UCSD-AML1 (cell line): ENCODE measurements at regions not wholly inside any gene's neighbourhood (a gene's known extent, or its start where the extent isn't known, plus 50 kb on each side); places are given as distances from the start of the nearest gene placed in this dataset.
"Not testable (repeated sequence)": the region's sequence is repeated elsewhere in the genome, so short reads cannot be mapped to it uniquely, and the experiment has no call there.

ENCODE experiments used
- DNase-seq: peaks from one replicate; lab custom pipeline; 2025; ENCODE audit not compliant: unreplicated experiment; lab: John Stamatoyannopoulos, UW

GRCh38 chr6:27746860-27747259, 165.3 kb downstream of the OR2B2 start:
- DNase-seq = not testable (repeated sequence)

DNA sequence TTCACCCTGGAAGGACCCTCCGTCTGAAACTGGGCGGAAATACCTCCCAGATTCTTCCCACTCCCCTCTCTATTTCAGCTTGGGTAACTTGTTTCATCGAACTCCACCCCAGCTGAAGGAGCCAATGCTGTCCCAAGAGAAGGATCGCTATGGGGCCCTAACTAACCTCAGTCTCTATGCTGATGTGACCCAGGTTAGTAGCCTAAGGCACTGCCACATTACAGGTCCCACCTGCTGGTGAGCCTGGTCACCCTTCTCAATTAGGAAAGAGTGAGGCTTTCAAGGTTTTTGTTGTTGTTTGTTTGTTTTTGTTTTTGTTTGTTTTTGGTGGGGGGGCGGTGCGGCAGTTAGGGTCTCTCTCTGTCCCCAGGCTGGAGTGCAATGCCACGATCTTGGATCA, 168.4 kb downstream of the OR2B2 start:
- DNase-seq = no peak

DNA sequence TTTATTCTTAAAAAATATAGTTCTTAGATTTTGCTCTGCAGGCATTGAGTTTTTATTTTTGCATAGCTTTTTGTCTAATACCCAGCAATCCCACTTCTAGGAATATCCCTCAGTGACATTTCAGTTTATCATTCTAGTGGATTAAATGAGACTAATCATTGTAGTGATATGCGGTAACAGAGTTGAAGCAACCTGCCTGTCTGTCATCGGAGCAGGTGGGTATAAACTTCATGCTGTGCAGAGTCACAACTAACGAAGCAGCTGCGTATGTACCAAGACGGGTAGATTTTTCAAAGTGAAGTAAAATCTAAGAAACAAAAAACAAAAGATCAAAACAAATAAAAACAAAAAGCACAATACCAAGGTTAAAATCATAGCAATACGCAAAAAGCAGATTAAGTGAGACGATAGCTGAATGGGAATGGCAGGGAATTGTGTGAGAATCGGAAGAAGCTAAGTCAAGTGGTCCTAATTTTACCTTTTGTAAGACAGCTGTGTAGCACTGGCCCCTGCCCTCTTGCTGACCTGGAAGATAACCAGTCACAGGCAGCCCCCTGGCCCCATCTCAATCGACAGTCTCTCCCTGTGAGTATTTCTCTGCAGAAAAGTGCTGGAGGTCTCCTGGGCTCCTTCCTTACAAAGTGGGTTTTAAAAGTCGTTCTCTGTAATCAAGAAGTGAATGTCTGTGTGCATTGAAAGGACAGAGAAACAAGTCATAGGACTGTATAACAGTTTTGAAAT, 169.2 kb downstream of the OR2B2 start:
- DNase-seq = no peak

DNA sequence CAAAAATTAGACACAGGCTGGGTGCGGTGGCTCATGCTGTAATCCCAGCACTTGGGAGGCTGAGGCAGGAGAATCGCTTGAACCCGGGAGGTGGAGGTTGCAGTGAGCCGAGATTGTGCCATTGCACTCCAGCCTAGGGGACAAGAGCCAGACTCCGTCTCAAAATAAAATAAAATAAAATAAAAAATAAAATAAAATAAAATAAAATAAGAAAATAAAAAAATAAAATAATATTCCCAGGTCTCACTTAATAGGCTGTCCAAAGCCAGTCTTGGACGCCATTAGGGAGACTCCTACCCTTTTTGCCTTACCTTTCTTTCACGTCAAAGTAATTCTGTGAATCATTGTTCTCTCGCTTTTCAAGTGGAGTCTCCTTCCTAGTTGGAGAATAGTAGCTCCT, 172.3 kb downstream of the OR2B2 start:
- not testable (repeated sequence) for DNase-seq

DNA sequence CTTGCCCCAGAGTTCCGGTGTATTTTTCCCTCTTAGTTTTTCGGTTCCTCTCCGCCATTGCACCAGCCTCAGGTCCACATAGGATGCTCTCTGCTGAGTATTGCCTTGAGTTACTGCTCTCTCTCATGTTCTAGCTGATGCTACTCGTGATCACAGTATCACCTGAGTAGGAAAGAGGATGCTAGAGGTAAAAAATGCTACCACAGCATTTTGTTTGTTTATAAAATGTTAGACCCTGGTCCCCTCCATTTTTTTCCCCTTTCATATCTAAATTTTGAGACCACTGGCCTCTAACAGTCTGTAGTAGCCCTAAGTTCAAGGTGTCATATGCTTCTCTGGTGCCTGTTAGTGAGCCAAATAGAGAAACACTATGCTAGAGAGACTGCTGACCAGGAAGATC, 175.5 kb downstream of the OR2B2 start:
- no peak for DNase-seq

DNA sequence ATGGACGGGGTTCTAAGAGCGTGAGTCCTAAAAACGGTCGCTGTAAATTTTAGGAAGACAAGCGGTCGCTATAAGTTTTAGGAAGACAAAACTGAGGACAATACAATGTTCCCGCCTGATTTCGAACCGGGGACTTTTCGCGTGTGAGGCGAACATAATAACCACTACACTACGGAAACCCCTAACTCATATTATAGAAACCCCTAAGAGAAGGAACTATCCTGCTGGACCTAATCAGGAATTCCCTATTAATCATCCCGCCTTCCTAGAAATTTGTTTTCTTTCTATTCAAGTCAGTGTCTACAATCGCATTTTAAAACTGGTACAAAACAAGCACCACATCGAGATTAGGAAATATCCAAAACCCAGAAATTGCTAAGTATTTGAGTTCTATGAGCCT, 183.8 kb downstream of the OR2B2 start:
- DNase-seq = no peak

DNA sequence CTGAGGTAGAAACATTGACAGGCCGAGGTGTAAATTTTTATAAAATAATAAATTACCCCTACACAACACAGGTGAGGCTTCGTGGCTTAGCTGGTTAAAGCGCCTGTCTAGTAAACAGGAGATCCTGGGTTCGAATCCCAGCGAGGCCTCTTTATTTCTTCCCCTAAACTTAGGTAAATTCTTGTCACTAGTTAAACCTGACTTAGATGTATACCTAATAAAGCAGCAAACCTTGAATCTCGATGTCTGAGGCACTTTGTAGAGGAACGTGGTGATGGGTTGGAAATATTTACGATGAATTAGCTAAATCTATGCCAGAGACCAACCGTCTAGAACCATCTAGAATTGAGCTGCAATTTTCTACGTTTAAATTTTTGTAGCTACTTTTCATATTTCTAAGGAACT, 185.6 kb downstream of the OR2B2 start:
- no peak for DNase-seq

DNA sequence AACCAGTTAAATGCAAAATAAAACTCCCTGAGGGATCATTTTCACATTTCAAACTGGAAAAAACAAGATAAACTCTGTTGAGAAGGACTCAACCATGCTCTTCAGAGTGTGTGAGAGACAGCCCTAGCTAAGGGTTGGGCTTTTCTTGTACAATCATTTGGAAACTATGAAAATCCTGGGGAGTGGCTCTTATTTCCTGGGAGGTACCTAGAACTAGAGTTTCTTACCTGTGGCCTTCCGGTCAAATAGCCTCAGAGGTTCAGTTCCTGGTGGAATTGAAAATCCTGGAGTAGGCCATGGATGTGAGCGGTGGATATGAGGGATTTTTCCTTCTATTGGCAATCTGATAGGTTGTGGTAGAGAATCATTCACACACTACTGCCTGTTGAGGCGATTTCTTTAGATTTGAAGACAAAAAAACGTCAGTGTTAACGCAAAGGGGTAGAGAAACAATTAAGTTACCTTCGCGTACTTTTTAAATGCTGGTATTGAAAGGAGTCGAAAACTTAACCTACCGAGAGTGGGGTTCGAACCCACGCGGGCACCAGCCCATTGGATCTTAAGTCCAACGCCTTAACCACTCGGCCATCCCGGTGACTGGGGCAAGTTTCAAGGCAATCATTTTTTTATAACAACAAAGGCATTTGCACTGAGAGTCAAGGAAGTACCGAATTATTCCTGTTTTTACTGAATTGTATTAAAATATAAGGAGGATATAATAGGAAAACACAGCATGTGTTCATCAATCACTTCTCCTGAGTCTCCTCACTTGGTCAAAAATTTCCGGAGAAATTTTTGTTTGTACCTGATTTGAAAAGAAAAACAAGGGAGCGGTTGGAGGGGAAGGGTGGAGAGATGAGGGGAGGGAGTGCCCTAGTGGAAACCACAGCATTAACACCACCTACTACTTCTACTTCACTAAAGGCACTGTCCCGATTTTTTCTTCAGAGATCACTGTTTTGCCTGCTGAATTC, 191.3 kb downstream of the OR2B2 start:
- DNase-seq = no peak

- DNase-seq = not testable (repeated sequence)
Measured at GRCh38 chr6:27719039-27719438, 193.2 kb downstream of the OR2B2 start.

GRCh38 chr6:27706431-27706830, 205.8 kb downstream of the OR2B2 start:
- no peak for DNase-seq

- DNase-seq = no peak
Measured at GRCh38 chr6:27700337-27700736, 211.9 kb downstream of the OR2B2 start.

DNA sequence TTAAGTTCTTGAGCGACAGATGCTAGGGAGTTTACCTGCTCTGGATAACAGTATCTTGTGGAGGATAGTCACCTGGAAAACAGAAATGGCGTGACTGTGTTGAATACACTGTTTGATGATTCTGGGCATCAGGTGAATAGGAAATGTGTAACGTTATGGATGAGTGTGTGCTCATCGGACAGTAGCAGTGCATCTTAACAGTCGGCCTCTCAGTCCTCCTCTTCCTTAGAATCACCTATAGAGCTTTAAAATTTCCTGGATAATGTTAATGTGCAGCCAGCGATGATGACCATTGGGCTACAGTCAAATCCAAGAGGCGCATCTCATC, 217.7 kb downstream of the OR2B2 start:
- no peak for DNase-seq

- peak; percentile 56 for DNase-seq
Measured at GRCh38 chr6:27693766-27694546, 218.2 kb downstream of the OR2B2 start.

DNA sequence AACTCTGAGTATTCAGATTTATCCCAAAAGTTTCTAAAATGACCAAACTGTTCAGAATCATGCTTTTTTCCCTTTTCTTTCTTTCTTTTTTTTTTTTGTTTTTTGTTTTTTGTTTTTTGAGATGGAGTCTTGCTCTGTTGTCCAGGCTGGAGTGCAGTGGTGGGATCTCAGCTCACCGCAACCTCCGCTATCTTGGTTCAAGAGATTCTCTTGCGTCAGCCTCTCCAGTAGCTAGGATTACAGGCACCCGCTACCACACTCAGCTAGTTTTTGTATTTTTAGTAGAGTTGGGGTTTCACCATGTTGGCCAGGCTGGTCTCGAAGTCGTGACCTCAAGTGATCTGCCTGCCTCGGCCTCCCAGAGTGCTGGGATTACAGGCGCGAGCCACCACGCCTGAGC, 219.2 kb upstream of the ZNF184 start:
- DNase-seq = not testable (repeated sequence)

DNA sequence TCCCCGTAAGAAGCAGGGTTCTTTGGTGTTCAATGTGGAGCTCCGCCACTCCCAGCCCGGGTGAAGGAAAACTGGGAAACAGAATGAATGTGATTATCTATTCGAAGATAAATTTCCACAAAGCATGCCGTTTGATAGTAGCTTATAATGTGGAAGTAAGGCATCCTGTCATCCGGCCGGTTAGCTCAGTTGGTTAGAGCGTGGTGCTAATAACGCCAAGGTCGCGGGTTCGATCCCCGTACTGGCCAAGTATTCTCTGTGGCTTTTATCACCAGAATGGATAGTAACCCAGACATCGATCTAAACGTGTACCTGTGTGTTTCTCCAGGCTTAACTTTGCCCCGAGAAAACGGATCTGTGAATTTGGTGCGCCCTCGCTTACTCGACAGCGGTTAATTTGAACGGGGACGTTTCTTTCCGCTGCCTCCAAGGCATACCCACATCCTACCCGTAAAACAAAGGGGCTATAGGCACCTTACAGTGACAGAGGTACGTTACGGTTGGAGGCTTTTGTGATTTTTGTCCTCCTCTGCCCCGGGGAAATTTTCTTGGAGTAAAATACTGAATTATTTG, 215.2 kb upstream of the ZNF184 start:
- peak; percentile 86 for DNase-seq

DNA sequence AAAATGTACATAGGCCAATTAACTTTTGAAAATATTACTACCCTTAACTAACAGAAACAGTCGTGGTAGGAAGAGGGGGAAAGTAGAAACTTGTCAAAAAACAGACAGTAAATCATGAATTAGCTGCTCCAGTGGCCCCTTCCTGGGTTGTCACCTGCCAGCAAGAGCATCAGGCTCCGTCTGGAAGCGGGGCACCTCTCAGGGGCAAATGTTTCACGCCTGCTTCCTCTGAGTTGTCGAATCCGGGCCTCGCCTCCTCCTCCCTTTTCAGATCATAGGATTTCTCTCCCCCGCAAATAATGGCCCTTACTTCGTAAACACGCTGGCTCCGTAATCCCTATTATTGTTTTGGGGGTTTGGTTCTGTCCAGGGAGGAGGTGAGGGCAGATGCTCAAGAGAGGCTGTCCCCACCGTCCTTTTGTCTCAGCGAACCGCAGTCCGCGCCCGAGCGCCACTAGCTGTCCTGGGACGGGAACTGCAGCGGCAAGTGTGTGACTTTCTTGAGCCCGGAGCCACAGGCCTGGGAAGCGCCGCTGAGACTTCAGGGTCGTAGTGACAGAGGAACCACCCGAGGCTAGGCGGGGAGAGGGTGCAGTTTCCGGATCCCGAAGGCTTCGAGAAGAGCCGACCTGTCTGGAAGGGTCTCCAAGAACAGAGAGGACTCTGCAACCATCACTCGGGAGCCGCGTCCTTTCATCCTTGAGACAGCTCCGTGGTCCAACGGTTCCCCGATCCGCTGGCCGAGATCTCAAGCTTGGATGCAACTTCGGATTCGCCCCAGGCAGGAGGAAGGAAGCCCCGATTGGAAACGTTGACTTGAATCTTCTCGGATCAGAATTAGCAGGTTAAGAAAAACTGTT, 214.5 kb upstream of the ZNF184 start:
- DNase-seq = peak; percentile 81

GRCh38 chr6:27685279-27685678, 212.4 kb upstream of the ZNF184 start:
- DNase-seq = no peak

GRCh38 chr6:27684264-27685211, 211.6 kb upstream of the ZNF184 start:
- peak; percentile 64 for DNase-seq
